PFSK-1 (cell line): ENCODE measurements at regions not wholly inside any gene's neighbourhood (a gene's known extent, or its start where the extent isn't known, plus 50 kb on each side); places are given as distances from the start of the nearest gene placed in this dataset.

Experiments
- FOXP2 ChIP-seq: optimal IDR thresholded peaks from 2 replicates; pipeline ENCODE3; 2011; ENCODE audit warnings: borderline replicate concordance, control low read depth, inconsistent platforms; ENCODE audit not compliant: insufficient read depth; ENCODE audit errors: extremely low read length, extremely low read depth
- POLR2AphosphoS5 ChIP-seq: IDR thresholded peaks from 2 replicates; pipeline ENCODE4 v1.6.1; 2012; ENCODE audit warnings: low read depth, mild to moderate bottlenecking, control low read depth, low read length, moderate library complexity
- SIN3A ChIP-seq: IDR thresholded peaks from 2 replicates; pipeline ENCODE4 v1.6.1; 2012; ENCODE audit warnings: mild to moderate bottlenecking, low read length, moderate library complexity, borderline replicate concordance; ENCODE audit not compliant: insufficient read depth
- TAF1 ChIP-seq: IDR thresholded peaks from 2 replicates; pipeline ENCODE4 v1.6.1; 2012; ENCODE audit warnings: low read length, control low read depth, borderline replicate concordance; ENCODE audit not compliant: insufficient read depth
- TF ChIP-seq, protein P1 (sequence below), 2 experiments: IDR thresholded peaks; 2 replicates each; pipeline versions ENCODE4 v1.6.1 to v1.8.0; 2011 to 2012; ENCODE audit warnings: low read depth in 2 of 2, low read length in 2 of 2, control low read depth in 1 of 2, inconsistent platforms in 1 of 2, mild to moderate bottlenecking in 1 of 2, moderate library complexity in 1 of 2; ENCODE audit not compliant: insufficient read depth in 1 of 2

DNA sequence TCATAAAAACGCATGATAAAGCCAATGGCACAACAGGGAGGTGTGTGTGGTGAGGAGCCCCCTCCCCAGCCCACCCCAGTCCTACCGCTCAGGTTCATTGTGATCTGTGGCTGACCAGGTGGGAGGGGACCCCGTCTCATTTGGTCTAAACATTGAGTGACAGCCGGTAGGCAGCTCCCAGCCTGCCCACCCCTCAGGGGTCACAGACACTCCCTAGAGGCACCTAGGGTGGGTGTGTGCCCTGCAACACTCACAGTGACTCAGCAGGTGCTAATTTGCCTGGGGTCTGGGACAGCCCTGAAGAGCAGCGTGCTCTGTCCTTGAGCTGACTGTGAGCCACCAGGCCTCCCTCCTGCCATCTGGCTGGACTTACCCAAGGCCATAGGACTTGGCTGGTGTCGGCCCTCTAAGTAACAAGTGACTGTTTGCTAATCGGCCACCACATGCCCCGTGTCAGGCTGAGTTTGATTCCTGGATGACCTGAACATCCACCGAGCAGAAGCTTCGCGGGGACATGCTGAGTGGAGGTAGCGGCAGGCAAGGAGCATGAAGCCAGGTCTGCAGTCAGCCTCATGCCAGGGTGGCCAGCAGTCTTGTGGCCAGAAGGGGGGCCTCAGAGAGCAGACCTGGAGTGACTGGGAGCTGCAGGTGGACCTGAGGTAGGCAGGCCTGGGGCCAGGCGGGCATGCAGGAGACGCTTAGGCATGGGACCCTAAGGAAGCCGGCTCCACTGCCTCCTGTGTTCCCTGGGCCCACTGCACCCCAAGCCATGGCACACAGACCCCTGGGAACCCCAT, 282.3 kb upstream of the SHH start:
- TF ChIP-seq SIN3A: no peak
- TF ChIP-seq, protein P1, sequence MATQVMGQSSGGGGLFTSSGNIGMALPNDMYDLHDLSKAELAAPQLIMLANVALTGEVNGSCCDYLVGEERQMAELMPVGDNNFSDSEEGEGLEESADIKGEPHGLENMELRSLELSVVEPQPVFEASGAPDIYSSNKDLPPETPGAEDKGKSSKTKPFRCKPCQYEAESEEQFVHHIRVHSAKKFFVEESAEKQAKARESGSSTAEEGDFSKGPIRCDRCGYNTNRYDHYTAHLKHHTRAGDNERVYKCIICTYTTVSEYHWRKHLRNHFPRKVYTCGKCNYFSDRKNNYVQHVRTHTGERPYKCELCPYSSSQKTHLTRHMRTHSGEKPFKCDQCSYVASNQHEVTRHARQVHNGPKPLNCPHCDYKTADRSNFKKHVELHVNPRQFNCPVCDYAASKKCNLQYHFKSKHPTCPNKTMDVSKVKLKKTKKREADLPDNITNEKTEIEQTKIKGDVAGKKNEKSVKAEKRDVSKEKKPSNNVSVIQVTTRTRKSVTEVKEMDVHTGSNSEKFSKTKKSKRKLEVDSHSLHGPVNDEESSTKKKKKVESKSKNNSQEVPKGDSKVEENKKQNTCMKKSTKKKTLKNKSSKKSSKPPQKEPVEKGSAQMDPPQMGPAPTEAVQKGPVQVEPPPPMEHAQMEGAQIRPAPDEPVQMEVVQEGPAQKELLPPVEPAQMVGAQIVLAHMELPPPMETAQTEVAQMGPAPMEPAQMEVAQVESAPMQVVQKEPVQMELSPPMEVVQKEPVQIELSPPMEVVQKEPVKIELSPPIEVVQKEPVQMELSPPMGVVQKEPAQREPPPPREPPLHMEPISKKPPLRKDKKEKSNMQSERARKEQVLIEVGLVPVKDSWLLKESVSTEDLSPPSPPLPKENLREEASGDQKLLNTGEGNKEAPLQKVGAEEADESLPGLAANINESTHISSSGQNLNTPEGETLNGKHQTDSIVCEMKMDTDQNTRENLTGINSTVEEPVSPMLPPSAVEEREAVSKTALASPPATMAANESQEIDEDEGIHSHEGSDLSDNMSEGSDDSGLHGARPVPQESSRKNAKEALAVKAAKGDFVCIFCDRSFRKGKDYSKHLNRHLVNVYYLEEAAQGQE (IDR thresholded peaks at IDR 0.05; ENCODE audit: insufficient read depth in 1 of 2, low read depth in 2 of 2, low read length in 2 of 2): no peak
- no peak for TF ChIP-seq TAF1
- TF ChIP-seq FOXP2: no peak
- TF ChIP-seq POLR2AphosphoS5: no peak

DNA sequence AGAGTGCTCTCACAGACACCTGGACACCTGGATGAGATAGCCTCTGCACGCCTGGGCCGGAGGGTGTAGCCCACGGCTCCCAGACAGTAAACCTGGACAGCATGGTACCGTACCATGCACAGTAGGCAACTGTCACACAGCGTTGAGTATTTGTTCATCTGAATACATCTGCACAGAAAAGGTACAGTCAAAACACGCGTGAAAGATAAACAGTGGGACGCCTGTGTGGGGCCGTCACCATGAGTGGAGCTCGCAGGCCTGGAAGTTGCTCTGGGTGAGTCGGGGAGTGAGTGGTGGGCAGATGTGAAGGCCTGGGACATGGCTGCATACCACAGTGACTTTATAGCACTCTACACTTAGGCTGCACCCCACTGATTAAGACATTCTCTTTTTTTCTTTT, 280.0 kb upstream of the SHH start:
- TF ChIP-seq POLR2AphosphoS5 (no peak), TAF1 (no peak), FOXP2 (no peak), SIN3A (no peak)
- TF ChIP-seq, protein P1 (IDR thresholded peaks at IDR 0.05; ENCODE audit: insufficient read depth in 1 of 2, low read depth in 2 of 2, low read length in 2 of 2): no peak

DNA sequence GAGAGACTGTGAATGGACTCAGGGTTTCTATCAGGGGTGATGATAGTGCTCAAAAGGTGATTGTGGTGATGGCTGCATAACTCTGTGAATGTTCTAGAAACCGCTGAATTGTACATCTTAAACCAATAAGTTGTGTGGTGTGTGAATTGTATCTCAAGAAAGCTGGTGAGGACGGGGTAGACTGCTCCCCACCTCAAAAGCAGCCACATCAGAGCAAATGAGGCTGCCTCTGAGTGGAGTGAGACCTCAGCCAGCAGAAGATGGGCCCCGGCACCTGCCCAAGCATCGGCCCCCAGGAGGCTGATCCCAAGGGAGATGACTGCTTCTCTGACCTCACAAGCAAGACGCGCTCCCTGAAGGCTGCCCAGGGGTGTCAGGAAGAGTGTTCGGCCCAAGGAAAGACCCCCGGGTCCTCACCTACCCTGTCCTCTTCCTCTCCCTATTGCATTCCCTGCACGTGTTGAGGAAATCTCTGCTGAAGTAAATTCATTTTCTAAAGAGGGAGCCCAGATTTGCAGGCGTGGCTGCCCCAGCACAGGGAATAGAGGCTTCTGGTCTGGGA, 279.3 kb upstream of the SHH start:
- TF ChIP-seq FOXP2 (no peak), SIN3A (no peak), POLR2AphosphoS5 (no peak)

DNA sequence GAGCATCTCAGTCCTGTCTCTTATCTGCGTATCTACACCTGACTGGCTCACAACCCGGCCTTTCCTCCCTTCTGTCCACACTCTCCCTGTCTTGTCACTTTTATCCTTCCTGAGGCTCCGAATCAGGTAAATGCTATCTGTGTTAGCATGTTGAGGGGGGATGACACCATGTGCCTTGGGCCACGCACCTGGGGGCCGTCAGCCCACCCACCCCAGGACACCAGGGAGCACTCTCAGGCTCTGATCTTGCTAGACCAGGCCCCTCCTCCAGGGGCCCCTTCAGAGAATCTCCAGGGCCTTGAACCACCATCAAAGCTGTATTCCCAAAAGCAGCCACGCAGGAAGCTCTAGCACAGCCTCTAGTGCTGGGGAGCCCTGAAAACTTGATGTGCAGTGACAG, 278.7 kb upstream of the SHH start:
- TF ChIP-seq FOXP2: no peak
- no peak for TF ChIP-seq SIN3A

DNA sequence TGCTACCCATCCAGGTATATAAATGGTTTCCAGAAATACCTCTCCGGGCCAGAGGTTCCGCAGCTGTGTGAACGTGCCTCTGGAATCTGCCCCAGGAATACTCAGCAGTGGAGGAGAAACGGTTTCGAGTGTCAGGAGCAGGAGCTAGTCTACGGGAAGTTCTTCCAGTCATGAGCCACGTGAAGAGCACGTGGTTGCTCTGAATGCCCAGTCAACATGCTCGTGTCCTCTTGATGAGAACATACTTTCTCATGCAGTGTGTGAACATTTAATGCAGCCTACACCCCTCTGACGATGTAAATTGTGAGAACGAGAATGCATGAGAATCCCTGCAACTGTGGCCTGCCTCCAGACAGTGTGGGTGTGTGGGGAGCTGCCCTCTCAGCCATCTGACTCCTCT, 277.0 kb upstream of the SHH start:
- no peak for TF ChIP-seq POLR2AphosphoS5

DNA sequence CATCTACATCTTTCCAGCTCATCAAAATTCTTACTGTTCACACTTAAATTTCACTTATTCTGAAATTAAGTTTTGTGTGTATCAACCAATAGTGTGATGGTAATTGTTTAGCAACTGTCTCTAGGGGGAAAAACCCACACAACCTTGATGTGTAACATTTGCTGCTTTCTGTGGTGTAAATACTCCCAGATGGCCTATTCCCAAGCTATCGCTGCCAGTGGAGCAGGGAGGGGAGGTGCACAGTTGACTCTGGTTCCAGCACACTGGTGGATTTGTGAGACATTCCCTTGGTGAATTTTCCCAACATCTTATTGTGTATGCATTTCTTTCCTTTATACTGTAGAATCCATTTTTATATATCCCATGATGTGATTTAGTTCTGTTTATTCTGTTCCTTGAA, 275.9 kb upstream of the SHH start:
- TF ChIP-seq POLR2AphosphoS5: no peak
- TF ChIP-seq, protein P1 (IDR thresholded peaks at IDR 0.05; ENCODE audit: insufficient read depth in 1 of 2, low read depth in 2 of 2, low read length in 2 of 2): no peak
- no peak for TF ChIP-seq FOXP2
- no peak for TF ChIP-seq TAF1
- no peak for TF ChIP-seq SIN3A
